ENCODE measurements at regions not wholly inside any gene's neighbourhood (a gene's known extent, or its start where the extent isn't known, plus 50 kb on each side); places are given as distances from the start of the nearest gene placed in this dataset.

- H3K9me3 ChIP-seq (ENCODE audit: control insufficient read depth, insufficient read depth, low read length), result peaks cover 71% of the 10 kb centered on the region
- intact Hi-C loops (cut with micrococcal nuclease), result no loop called here
Measured at GRCh38 chr1:2919841-2920240, 101.4 kb upstream of the ACTRT2 start.

More at GRCh38 chr1:2919841-2920240, 101.4 kb upstream of the ACTRT2 start:
- dilution Hi-C loops (cut with HindIII; ENCODE audit: low sequenced_read_pairs, unreplicated experiment), result no loop called here
- no peak overlapping the region for H3K4ac ChIP-seq (ENCODE audit: low read depth, low read length)
- H4K8ac ChIP-seq (ENCODE audit: low read depth in 2 of 2, low read length in 2 of 2), result no peak overlapping the region
- H3K9ac ChIP-seq (ENCODE audit: low read depth, low read length), result no peak overlapping the region
- no peaks in the 10 kb centered on the region for H4K20me1 ChIP-seq (ENCODE audit: insufficient read depth, low read length)
- no peaks in the 10 kb centered on the region for H3K9me1 ChIP-seq (ENCODE audit: insufficient read depth, low read length)
- no peaks in the 10 kb centered on the region for H3K36me3 ChIP-seq (ENCODE audit: control insufficient read depth, insufficient read depth, low read length)
- no peak overlapping the region for H2BK20ac ChIP-seq (ENCODE audit: low read depth, low read length)
- H3K4me2 ChIP-seq (ENCODE audit: low read depth, low read length), result no peak overlapping the region
- DNase-seq (no peak), ATAC-seq (ENCODE audit: low read depth) (no peak)
- no peak overlapping the region for H3K56ac ChIP-seq (ENCODE audit: extremely low read depth, insufficient read depth, low read length)
- POLR2A ChIA-PET (ENCODE audit: unreplicated experiment), result no interaction called here
- no peak overlapping the region for H2AFZ ChIP-seq (replicated peaks; ENCODE audit: low read length, poor library complexity)
- no peaks in the 10 kb centered on the region for H3K27me3 ChIP-seq (ENCODE audit: control insufficient read depth, insufficient read depth, low read length)
- no peak overlapping the region for H2BK120ac ChIP-seq (ENCODE audit: low read depth, low read length)
- no peak overlapping the region for H3K23ac ChIP-seq (ENCODE audit: low read depth, low read length)
- H3K4me3 ChIP-seq (ENCODE audit: insufficient read depth, low read depth, low read length), result no peak overlapping the region
- H3K14ac ChIP-seq (replicated peaks; ENCODE audit: low read depth, low read length), result no peak overlapping the region
- no peak overlapping the region for H2AK5ac ChIP-seq (ENCODE audit: low read depth, low read length)
- WGBS, 2 experiments (ENCODE audit: extremely low coverage in 2 of 2, insufficient read length in 1 of 2), result 87% methylated on average over 3 of the region's 17 CpGs; no CpG with 5 or more reads in 1 of the 2 experiments
- no peak for TF ChIP-seq MAZ (IDR thresholded peaks at IDR 0.05; ENCODE audit: borderline replicate concordance, low read depth, low read length)
- no peak for TF ChIP-seq ELK1 (IDR thresholded peaks at IDR 0.05; ENCODE audit: borderline replicate concordance, low read depth, low read length)
- no peak for TF ChIP-seq FOS (IDR thresholded peaks at IDR 0.05; ENCODE audit: low read depth, low read length)
- no peak for TF ChIP-seq RCOR1 (IDR thresholded peaks at IDR 0.05; ENCODE audit: insufficient replicate concordance, low read length)
- no peak for TF ChIP-seq CEBPB (IDR thresholded peaks at IDR 0.05; ENCODE audit: low read depth, low read length)
- no peak for TF ChIP-seq MAFK (IDR thresholded peaks at IDR 0.05; ENCODE audit: low read depth, low read length)
- TF ChIP-seq CHD1 (IDR thresholded peaks at IDR 0.05; ENCODE audit: low read depth, low read length), result no peak
- TF ChIP-seq CTCF (conservative IDR thresholded peaks at IDR 0.05; ENCODE audit: low read depth, low read length), result no peak
- TF ChIP-seq RAD21 (IDR thresholded peaks at IDR 0.05; ENCODE audit: low read length), result no peak
- TF ChIP-seq MXI1 (IDR thresholded peaks at IDR 0.05; ENCODE audit: borderline replicate concordance, low read depth, low read length), result no peak
- TF ChIP-seq BHLHE40 (IDR thresholded peaks at IDR 0.05; ENCODE audit: low read depth, low read length), result no peak
- no peak for TF ChIP-seq SMC3 (IDR thresholded peaks at IDR 0.05; ENCODE audit: low read depth, low read length)
- TF ChIP-seq RFX5 (IDR thresholded peaks at IDR 0.05; ENCODE audit: low read depth, low read length), result no peak
- no peak for TF ChIP-seq USF2 (IDR thresholded peaks at IDR 0.05; ENCODE audit: low read depth, low read length)
- no peak for TF ChIP-seq NFE2L2 (IDR thresholded peaks at IDR 0.05; ENCODE audit: low read depth, low read length)
- no peak for TF ChIP-seq POLR2A (IDR thresholded peaks at IDR 0.05; ENCODE audit: low read depth, low read length)
- no peak overlapping the region for H2AK9ac ChIP-seq (replicated peaks; ENCODE audit: low read depth, low read length, poor library complexity)
- no peaks in the 10 kb centered on the region for H3K4me1 ChIP-seq (ENCODE audit: control insufficient read depth, insufficient read depth, low read length)
- H3K79me1 ChIP-seq (ENCODE audit: low read depth in 1 of 2, low read length in 2 of 2), result no peaks in the 10 kb centered on the region
- no peak overlapping the region for H4K5ac ChIP-seq (ENCODE audit: low read depth, low read length)
- no peak overlapping the region for H2BK15ac ChIP-seq (ENCODE audit: low read depth, low read length)
- no peak overlapping the region for H3K27ac ChIP-seq (ENCODE audit: insufficient read depth, low read length)
- H3K18ac ChIP-seq (ENCODE audit: low read depth, low read length), result no peak overlapping the region
- H4K91ac ChIP-seq (ENCODE audit: insufficient read depth, low read depth, low read length), result no peak overlapping the region
- CTCF ChIA-PET, result no interaction called here
- BruUV-seq (replicated peaks), result no TSS peak
- no peak overlapping the region for H2BK5ac ChIP-seq (ENCODE audit: low read depth, low read length, poor library complexity, severe bottlenecking)
- in situ Hi-C loops (cut with MboI; ENCODE audit: low sequenced_read_pairs), result no loop called here

Measured in IMR-90 (cell line).